ENCODE measurements at regions not wholly inside any gene's neighbourhood (a gene's known extent, or its start where the extent isn't known, plus 50 kb on each side); places are given as distances from the start of the nearest gene placed in this dataset.

- no peak for TF ChIP-seq ZNF382 (CRISPR knock-in tag; IDR thresholded peaks at IDR 0.05; ENCODE audit: borderline replicate concordance)
- no peak for TF ChIP-seq NR3C1 (CRISPR knock-in tag; IDR thresholded peaks at IDR 0.05)
- TF ChIP-seq TP53 (CRISPR knock-in tag; conservative IDR thresholded peaks at IDR 0.05) = peak; percentile 44; the same call in 1 of the 2 replicates
- TF ChIP-seq REXO4 (CRISPR knock-in tag; IDR thresholded peaks at IDR 0.05; ENCODE audit: borderline replicate concordance) = no peak
- no peak for TF ChIP-seq ZNF577 (CRISPR knock-in tag; IDR thresholded peaks at IDR 0.05; ENCODE audit: borderline replicate concordance, low read depth)
- TF ChIP-seq HNF4G (IDR thresholded peaks at IDR 0.05; ENCODE audit: borderline replicate concordance, low read depth, low read length) = peak; percentile 95
- TF ChIP-seq HNF4G (CRISPR knock-in tag; IDR thresholded peaks at IDR 0.05; ENCODE audit: borderline replicate concordance, low read depth) = peak; percentile 99
- TF ChIP-seq ZNF543 (CRISPR knock-in tag; IDR thresholded peaks at IDR 0.05) = peak; percentile 100
- TF ChIP-seq REL (CRISPR knock-in tag; conservative IDR thresholded peaks at IDR 0.05) = no peak
- no peak for TF ChIP-seq PTBP1 (IDR thresholded peaks at IDR 0.05; ENCODE audit: low read depth, low read length, poor library complexity, severe bottlenecking)
- TF ChIP-seq ZBTB8A (CRISPR knock-in tag; IDR thresholded peaks at IDR 0.05; ENCODE audit: borderline replicate concordance, low read depth) = no peak
- TF ChIP-seq RBM22 (optimal IDR thresholded peaks at IDR 0.05; ENCODE audit: low read length) = no peak
- TF ChIP-seq SMAD3 (CRISPR knock-in tag; IDR thresholded peaks at IDR 0.05) = peak; percentile 48; the same call in 1 of the 2 replicates
- TF ChIP-seq ZNF788 (CRISPR knock-in tag; IDR thresholded peaks at IDR 0.05; ENCODE audit: borderline replicate concordance) = peak; percentile 93
- 0 out of 2 replicates have a peak, but pooled peaks have one; percentile 40 for TF ChIP-seq ZNF547 (CRISPR knock-in tag; IDR thresholded peaks at IDR 0.05)
- no peak for TF ChIP-seq AKNA (CRISPR knock-in tag; IDR thresholded peaks at IDR 0.05; ENCODE audit: borderline replicate concordance)
- TF ChIP-seq ZNF720 (CRISPR knock-in tag; IDR thresholded peaks at IDR 0.05) = no peak
- no peak for TF ChIP-seq NR1H2 (CRISPR knock-in tag; IDR thresholded peaks at IDR 0.05; ENCODE audit: borderline replicate concordance, low read depth)
- no peak for TF ChIP-seq KLF9 (CRISPR knock-in tag; IDR thresholded peaks at IDR 0.05; ENCODE audit: low read depth)
- TF ChIP-seq JARID2 (CRISPR knock-in tag; IDR thresholded peaks at IDR 0.05; ENCODE audit: insufficient replicate concordance) = no peak
- no peak for TF ChIP-seq GFI1 (CRISPR knock-in tag; IDR thresholded peaks at IDR 0.05; ENCODE audit: borderline replicate concordance)
- no peak for TF ChIP-seq AGO2 (optimal IDR thresholded peaks at IDR 0.05; ENCODE audit: low read depth, low read length)
- peak; percentile 67; the same call in 1 of the 2 replicates for TF ChIP-seq ZNF891 (CRISPR knock-in tag; IDR thresholded peaks at IDR 0.05)
- no peak for TF ChIP-seq RORA (CRISPR knock-in tag; IDR thresholded peaks at IDR 0.05)
- TF ChIP-seq CEBPG (CRISPR knock-in tag; IDR thresholded peaks at IDR 0.05) = peak; percentile 67
- peak; percentile 82 for TF ChIP-seq RXRA (CRISPR knock-in tag; IDR thresholded peaks at IDR 0.05)
- no peak for TF ChIP-seq ZNF367 (CRISPR knock-in tag; IDR thresholded peaks at IDR 0.05; ENCODE audit: borderline replicate concordance)
- no peak for TF ChIP-seq RFX3 (CRISPR knock-in tag; IDR thresholded peaks at IDR 0.05)
Measured at GRCh38 chr1:31509124-31510072, 66.9 kb upstream of the TINAGL1 start (continued).

Measured in HepG2 (cell line).